Endothelial cell (in vitro differentiated cells): ENCODE measurements at regions not wholly inside any gene's neighbourhood (a gene's known extent, or its start where the extent isn't known, plus 50 kb on each side); places are given as distances from the start of the nearest gene placed in this dataset.
"Not testable (repeated sequence)": the region's sequence is repeated elsewhere in the genome, so short reads cannot be mapped to it uniquely, and the experiment has no call there.

Source experiments
- DNase-seq: peaks from one replicate; pipeline ENCODE4 v3.0.0; 2021; ENCODE audit warnings: low spot score
- H3K27ac Mint-ChIP-seq: one replicate; pipeline ENCODE4 v1.8.0; 2021; ENCODE audit warnings: mixed read lengths, inconsistent platforms; ENCODE audit not compliant: unreplicated experiment
- H3K27me3 Mint-ChIP-seq: one replicate; pipeline ENCODE4 v1.8.0; 2021; ENCODE audit warnings: mild to moderate bottlenecking, moderate library complexity, mixed read lengths, inconsistent platforms; ENCODE audit not compliant: unreplicated experiment
- H3K36me3 Mint-ChIP-seq: one replicate; pipeline ENCODE4 v1.8.0; 2021; ENCODE audit warnings: mild to moderate bottlenecking, low read depth, mixed read lengths, inconsistent platforms; ENCODE audit not compliant: unreplicated experiment
- H3K4me1 Mint-ChIP-seq: one replicate; pipeline ENCODE4 v1.8.0; 2021; ENCODE audit warnings: mild to moderate bottlenecking, mixed read lengths, inconsistent platforms; ENCODE audit not compliant: unreplicated experiment
- H3K4me3 Mint-ChIP-seq: one replicate; pipeline ENCODE4 v1.8.0; 2021; ENCODE audit warnings: mild to moderate bottlenecking, mixed read lengths, inconsistent platforms; ENCODE audit not compliant: unreplicated experiment
- H3K9me3 Mint-ChIP-seq: one replicate; pipeline ENCODE4 v1.8.0; 2021; ENCODE audit warnings: mixed read lengths, inconsistent platforms; ENCODE audit not compliant: unreplicated experiment
- CTCF ChIP-seq: fragments of 200-600 bp; sonication (generic); IDR thresholded peaks from one replicate; pipeline ENCODE4 v1.5.0; 2021; ENCODE audit warnings: antibody characterized with exemption; ENCODE audit not compliant: unreplicated experiment

- Mint-ChIP-seq H3K4me3 (no peak overlapping the region), H3K36me3 (no peaks in the 10 kb centered on the region), H3K27me3 (peaks cover 2% of the 10 kb centered on the region), H3K9me3 (no peaks in the 10 kb centered on the region), H3K4me1 (no peaks in the 10 kb centered on the region), H3K27ac (no peak overlapping the region)
- DNase-seq = no peak
- no peak for TF ChIP-seq CTCF
These were observed 250.7 kb upstream of the KAZN start for GRCh38 chr1:14347776-14348175.

- H3K4me3 Mint-ChIP-seq = no peak overlapping the region
- no peak for TF ChIP-seq CTCF
- peaks cover 2% of the 10 kb centered on the region for H3K27me3 Mint-ChIP-seq
- no peaks in the 10 kb centered on the region for H3K36me3 Mint-ChIP-seq
- no peaks in the 10 kb centered on the region for H3K4me1 Mint-ChIP-seq
- H3K27ac Mint-ChIP-seq = no peak overlapping the region
- DNase-seq = no peak
- no peaks in the 10 kb centered on the region for H3K9me3 Mint-ChIP-seq
These were observed 248.3 kb upstream of the KAZN start for GRCh38 chr1:14350197-14350596.

- Mint-ChIP-seq H3K27ac (no peak overlapping the region), H3K4me3 (no peak overlapping the region), H3K9me3 (no peaks in the 10 kb centered on the region), H3K4me1 (no peaks in the 10 kb centered on the region), H3K36me3 (no peaks in the 10 kb centered on the region), H3K27me3 (no peaks in the 10 kb centered on the region)
- DNase-seq = no peak
- no peak for TF ChIP-seq CTCF
These were observed 245.6 kb upstream of the KAZN start for GRCh38 chr1:14352897-14353296.

- H3K36me3 Mint-ChIP-seq, H3K27ac Mint-ChIP-seq, H3K4me3 Mint-ChIP-seq, H3K9me3 Mint-ChIP-seq, H3K4me1 Mint-ChIP-seq, H3K27me3 Mint-ChIP-seq, DNase-seq: not testable (repeated sequence)
These were observed 237.5 kb upstream of the KAZN start for GRCh38 chr1:14361005-14361404.

- no peaks in the 10 kb centered on the region for H3K4me1 Mint-ChIP-seq
- no peaks in the 10 kb centered on the region for H3K9me3 Mint-ChIP-seq
- no peaks in the 10 kb centered on the region for H3K27me3 Mint-ChIP-seq
- H3K4me3 Mint-ChIP-seq = no peak overlapping the region
- H3K27ac Mint-ChIP-seq = no peak overlapping the region
- no peak for DNase-seq
- no peaks in the 10 kb centered on the region for H3K36me3 Mint-ChIP-seq
- no peak for TF ChIP-seq CTCF
These were observed 236.2 kb upstream of the KAZN start for GRCh38 chr1:14362331-14362730.

- Mint-ChIP-seq H3K4me3 (no peak overlapping the region), H3K4me1 (no peaks in the 10 kb centered on the region), H3K27ac (no peak overlapping the region), H3K36me3 (no peaks in the 10 kb centered on the region), H3K9me3 (no peaks in the 10 kb centered on the region), H3K27me3 (no peaks in the 10 kb centered on the region)
- no peak for DNase-seq
- no peak for TF ChIP-seq CTCF
These were observed 235.4 kb upstream of the KAZN start for GRCh38 chr1:14363036-14363590.
